Testis (tissue), 2 donors: ENCODE measurements at regions not wholly inside any gene's neighbourhood (a gene's known extent, or its start where the extent isn't known, plus 50 kb on each side); places are given as distances from the start of the nearest gene placed in this dataset.

Source experiments
- CTCF ChIP-seq, 3 experiments: fragments of 450-650 bp in 2 of 3; fragments of 200-600 bp in 1 of 3; sonication (generic) in 1 of 3; IDR thresholded peaks; one replicate each; pipeline ENCODE4 v1.5.1; 2016 to 2019; ENCODE audit warnings: antibody characterized with exemption in 3 of 3, mild to moderate bottlenecking in 2 of 3, moderate library complexity in 1 of 3
- POLR2A ChIP-seq: fragments of 450-650 bp; IDR thresholded peaks from one replicate; pipeline ENCODE4 v1.6.1; 2017; ENCODE audit warnings: antibody characterized with exemption, mild to moderate bottlenecking, moderate library complexity

GRCh38 chr13:50476577-50477285 is 366.8 kb downstream of the DLEU7 start:
- no peak for TF ChIP-seq CTCF (IDR thresholded peaks at IDR 0.05)
- TF ChIP-seq POLR2A = no peak
